Fibroblast of the aortic adventitia (primary cell): ENCODE measurements at regions not wholly inside any gene's neighbourhood (a gene's known extent, or its start where the extent isn't known, plus 50 kb on each side); places are given as distances from the start of the nearest gene placed in this dataset.

Experiments
- DNase-seq: peaks from one replicate; pipeline ENCODE4 v3.0.0-alpha.2; 2010; ENCODE audit warnings: low read depth
- H3K4me3 ChIP-seq: 2 replicates; pipeline ENCODE4 v1.5.1; 2011; ENCODE audit warnings: low read depth, mild to moderate bottlenecking, control low read depth, low read length, moderate library complexity
- CTCF ChIP-seq: IDR thresholded peaks from 2 replicates; pipeline ENCODE4 v1.5.1; 2011; ENCODE audit warnings: mild to moderate bottlenecking, low read length, control low read depth, inconsistent platforms; ENCODE audit not compliant: insufficient read depth

- TF ChIP-seq CTCF: no peak
- no peak overlapping the region for H3K4me3 ChIP-seq
- no peak for DNase-seq
Measured at GRCh38 chr9:90088856-90089255, 484.0 kb downstream of the GADD45G start.

GRCh38 chr9:90090997-90091396 is 486.2 kb downstream of the GADD45G start:
- DNase-seq: no peak
- TF ChIP-seq CTCF: no peak
- H3K4me3 ChIP-seq: no peak overlapping the region

DNA sequence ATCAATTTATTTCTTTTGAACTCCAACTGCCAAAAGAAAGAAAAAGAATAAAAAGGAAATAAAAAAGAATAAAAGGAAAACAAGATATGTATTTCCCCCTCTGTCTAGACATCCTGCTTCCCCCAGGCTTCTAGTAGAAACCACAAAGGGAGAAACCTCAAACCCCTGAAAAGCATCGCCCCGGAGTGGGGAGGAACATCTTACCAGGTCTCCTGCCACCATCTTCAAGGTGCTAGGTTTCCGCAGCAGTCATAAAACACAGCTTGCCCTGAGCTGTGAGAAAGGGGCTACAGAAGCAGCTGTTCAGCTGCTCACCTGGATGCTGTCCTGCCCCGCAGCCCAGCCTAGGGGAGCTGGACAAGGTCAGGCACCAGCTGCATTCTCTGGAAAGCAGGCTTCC is 487.7 kb downstream of the GADD45G start:
- no peak for TF ChIP-seq CTCF
- DNase-seq: no peak
- H3K4me3 ChIP-seq: no peak overlapping the region

DNA sequence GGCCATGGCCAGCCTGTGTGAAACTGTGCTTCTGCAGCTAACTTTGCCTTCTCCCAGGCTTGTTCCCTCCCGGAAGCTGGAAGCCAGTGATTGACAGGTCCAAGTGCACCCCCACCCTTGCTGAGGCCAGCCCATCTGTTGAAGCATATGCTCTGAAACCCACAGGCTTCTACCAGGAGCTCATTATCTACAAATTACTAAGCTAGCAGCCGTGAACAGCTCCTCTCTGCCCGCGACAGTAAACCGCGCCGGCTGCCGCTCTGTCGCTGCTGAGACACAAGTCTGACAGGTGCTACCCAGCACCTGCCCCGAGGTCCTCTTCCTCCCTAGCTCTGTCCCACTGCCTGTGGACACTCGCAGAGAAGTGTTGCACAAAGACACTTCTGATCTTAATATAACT is 490.9 kb downstream of the GADD45G start:
- no peak for DNase-seq
- no peak overlapping the region for H3K4me3 ChIP-seq
- TF ChIP-seq CTCF: no peak

- no peak for TF ChIP-seq CTCF
- no peak overlapping the region for H3K4me3 ChIP-seq
- no peak for DNase-seq
Measured at GRCh38 chr9:90097237-90097636, 492.4 kb downstream of the GADD45G start.

DNA sequence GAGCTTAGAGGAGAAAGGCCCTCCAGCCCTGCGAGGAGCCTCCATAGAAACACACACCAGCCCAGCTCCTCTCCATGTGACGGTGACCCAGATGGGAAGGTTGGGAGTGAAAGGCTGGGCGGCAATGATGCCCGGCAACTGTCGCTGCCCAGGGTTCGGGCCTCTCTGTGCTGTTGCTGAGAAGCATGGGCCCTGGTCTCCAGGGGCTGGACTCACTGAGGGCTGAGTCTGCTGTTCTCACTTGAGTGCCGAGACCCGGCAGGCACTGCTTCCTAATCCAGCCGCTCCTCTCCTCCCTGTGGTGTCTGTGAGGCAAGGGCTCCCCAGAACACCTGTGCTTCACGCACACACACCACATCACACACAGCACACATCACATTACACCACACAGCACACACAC is 493.6 kb downstream of the GADD45G start:
- DNase-seq: no peak
- no peak overlapping the region for H3K4me3 ChIP-seq
- no peak for TF ChIP-seq CTCF

DNA sequence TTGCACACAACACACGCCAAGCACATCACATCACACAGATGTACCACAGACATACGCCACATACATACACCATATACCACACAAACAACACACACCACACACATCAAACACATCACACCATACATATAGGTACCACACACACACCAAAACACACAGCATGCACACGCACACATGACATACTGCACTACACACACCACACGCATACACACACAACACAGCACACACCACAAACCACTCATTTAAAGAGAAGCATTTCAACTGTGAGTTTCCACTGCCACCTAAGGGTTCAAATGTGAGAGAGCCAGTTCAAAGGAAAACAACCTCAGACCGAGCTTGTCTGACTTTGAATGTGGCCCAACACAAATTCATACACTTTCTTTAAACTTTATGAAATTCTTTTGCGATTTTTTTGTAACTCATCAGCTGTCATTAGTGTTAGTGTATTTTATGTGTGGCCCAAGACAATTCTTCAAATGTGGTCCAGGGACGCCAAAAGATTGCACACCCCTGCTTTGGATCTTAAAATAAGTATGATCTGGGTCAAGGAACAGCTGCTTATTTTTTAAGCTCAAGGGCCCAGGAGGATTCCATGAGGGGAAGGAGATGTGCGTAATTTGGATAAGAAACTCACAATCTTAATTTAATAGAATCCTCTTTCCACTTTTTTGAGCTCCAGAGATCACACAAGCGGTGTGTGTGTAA is 494.6 kb downstream of the GADD45G start:
- DNase-seq: peak; percentile 25
- no peak overlapping the region for H3K4me3 ChIP-seq
- peak; percentile 29 for TF ChIP-seq CTCF
